Fibroblast of skin of scalp (primary cell): ENCODE measurements at regions not wholly inside any gene's neighbourhood (a gene's known extent, or its start where the extent isn't known, plus 50 kb on each side); places are given as distances from the start of the nearest gene placed in this dataset.
A peak's percentile ranks its signal among the peaks of the same experiment; 100 is the strongest.
"Not testable (repeated sequence)": the region's sequence is repeated elsewhere in the genome, so short reads cannot be mapped to it uniquely, and the experiment has no call there.

Experiments used
- DNase-seq: peaks from one replicate; pipeline ENCODE4 v3.0.0-alpha.2; 2013

- DNase-seq = no peak
These were observed 616.1 kb downstream of the DTWD2 start for GRCh38 chr5:118371973-118372831.

GRCh38 chr5:118366429-118366828 is 621.9 kb downstream of the DTWD2 start:
- DNase-seq = no peak

GRCh38 chr5:118365718-118366117 is 622.6 kb downstream of the DTWD2 start:
- DNase-seq = no peak

GRCh38 chr5:118354797-118355196 is 633.5 kb downstream of the DTWD2 start:
- peak; percentile 27 for DNase-seq

GRCh38 chr5:118353970-118354369 is 634.4 kb downstream of the DTWD2 start:
- no peak for DNase-seq

- no peak for DNase-seq
These were observed 651.9 kb downstream of the DTWD2 start for GRCh38 chr5:118336468-118336867.

GRCh38 chr5:118327389-118327788 is 661.0 kb downstream of the DTWD2 start:
- DNase-seq = no peak

GRCh38 chr5:118326481-118327045 is 661.8 kb downstream of the DTWD2 start:
- peak; percentile 75 for DNase-seq

GRCh38 chr5:118325931-118326330 is 662.4 kb downstream of the DTWD2 start:
- DNase-seq = peak; percentile 47

GRCh38 chr5:118323723-118324122 is 664.6 kb downstream of the DTWD2 start:
- DNase-seq = not testable (repeated sequence)

- DNase-seq = no peak
These were observed 667.3 kb downstream of the DTWD2 start for GRCh38 chr5:118321081-118321480.

GRCh38 chr5:118320121-118320520 is 668.2 kb downstream of the DTWD2 start:
- DNase-seq = no peak

GRCh38 chr5:118314931-118315330 is 673.4 kb downstream of the DTWD2 start:
- peak; percentile 15 for DNase-seq

GRCh38 chr5:118311103-118311819 is 677.1 kb downstream of the DTWD2 start:
- no peak for DNase-seq

- no peak for DNase-seq
These were observed 677.9 kb downstream of the DTWD2 start for GRCh38 chr5:118310401-118310800.

GRCh38 chr5:118303296-118303695 is 685.1 kb downstream of the DTWD2 start:
- peak; percentile 47 for DNase-seq

GRCh38 chr5:118302786-118303185 is 685.6 kb downstream of the DTWD2 start:
- no peak for DNase-seq

GRCh38 chr5:118301696-118302095 is 686.7 kb downstream of the DTWD2 start:
- no peak for DNase-seq

- DNase-seq = no peak
These were observed 693.3 kb downstream of the DTWD2 start for GRCh38 chr5:118295045-118295444.

GRCh38 chr5:118293378-118293777 is 695.0 kb downstream of the DTWD2 start:
- DNase-seq = no peak

- no peak for DNase-seq
These were observed 698.1 kb downstream of the DTWD2 start for GRCh38 chr5:118290204-118290603.

- not testable (repeated sequence) for DNase-seq
These were observed 704.1 kb downstream of the DTWD2 start for GRCh38 chr5:118284230-118284629.

GRCh38 chr5:118282480-118283038 is 705.8 kb downstream of the DTWD2 start:
- not testable (repeated sequence) for DNase-seq
